HG03196 (cell line): ENCODE measurements at regions not wholly inside any gene's neighbourhood (a gene's known extent, or its start where the extent isn't known, plus 50 kb on each side); places are given as distances from the start of the nearest gene placed in this dataset.

ENCODE experiments used
- ATAC-seq: cut with Tn5 transposase; IDR thresholded peaks from one replicate; pipeline ENCODE4 v1.9.1; 2021; ENCODE audit not compliant: unreplicated experiment

- ATAC-seq, result no peak
Measured at GRCh38 chr1:191929383-191929782, 228.9 kb upstream of the RGS18 start.

GRCh38 chr1:191943684-191944083, 214.6 kb upstream of the RGS18 start:
- ATAC-seq, result no peak

- no peak for ATAC-seq
Measured at GRCh38 chr1:191953526-191953925, 204.7 kb upstream of the RGS18 start.

- no peak for ATAC-seq
Measured at GRCh38 chr1:191959856-191960255, 198.4 kb upstream of the RGS18 start.

GRCh38 chr1:191963286-191963685, 195.0 kb upstream of the RGS18 start:
- ATAC-seq, result no peak

- no peak for ATAC-seq
Measured at GRCh38 chr1:191963781-191964455, 194.3 kb upstream of the RGS18 start.

- ATAC-seq, result no peak
Measured at GRCh38 chr1:191969290-191969689, 189.0 kb upstream of the RGS18 start.

- ATAC-seq, result no peak
Measured at GRCh38 chr1:191970116-191970515, 188.1 kb upstream of the RGS18 start.

GRCh38 chr1:191971447-191971846, 186.8 kb upstream of the RGS18 start:
- no peak for ATAC-seq

GRCh38 chr1:191974004-191974403, 184.3 kb upstream of the RGS18 start:
- no peak for ATAC-seq

- no peak for ATAC-seq
Measured at GRCh38 chr1:191977874-191978506, 180.3 kb upstream of the RGS18 start.

GRCh38 chr1:191984856-191985255, 173.4 kb upstream of the RGS18 start:
- no peak for ATAC-seq

- no peak for ATAC-seq
Measured at GRCh38 chr1:191992118-191992517, 166.1 kb upstream of the RGS18 start.

GRCh38 chr1:191993549-191993948, 164.7 kb upstream of the RGS18 start:
- ATAC-seq, result no peak

GRCh38 chr1:192002063-192002462, 156.2 kb upstream of the RGS18 start:
- no peak for ATAC-seq

GRCh38 chr1:192003295-192004077, 154.8 kb upstream of the RGS18 start:
- no peak for ATAC-seq

- ATAC-seq, result no peak
Measured at GRCh38 chr1:192005976-192006375, 152.3 kb upstream of the RGS18 start.

GRCh38 chr1:192008281-192008825, 149.9 kb upstream of the RGS18 start:
- no peak for ATAC-seq

GRCh38 chr1:192010406-192010805, 147.9 kb upstream of the RGS18 start:
- ATAC-seq, result no peak

GRCh38 chr1:192011525-192011924, 146.7 kb upstream of the RGS18 start:
- ATAC-seq, result no peak

- no peak for ATAC-seq
Measured at GRCh38 chr1:192022827-192023226, 135.4 kb upstream of the RGS18 start.

- ATAC-seq, result no peak
Measured at GRCh38 chr1:192024881-192025280, 133.4 kb upstream of the RGS18 start.
